ENCODE measurements at regions not wholly inside any gene's neighbourhood (a gene's known extent, or its start where the extent isn't known, plus 50 kb on each side); places are given as distances from the start of the nearest gene placed in this dataset.

- H3K27me3 Mint-ChIP-seq (ENCODE audit: unreplicated experiment) = no peaks in the 10 kb centered on the region
- DNase-seq = no peak
- H3K36me3 Mint-ChIP-seq (ENCODE audit: unreplicated experiment) = no peaks in the 10 kb centered on the region
- TF ChIP-seq CTCF (IDR thresholded peaks at IDR 0.05; ENCODE audit: partially characterized antibody, unreplicated experiment) = no peak
- no peak overlapping the region for H3K4me3 Mint-ChIP-seq (ENCODE audit: unreplicated experiment)
- H3K27ac Mint-ChIP-seq (ENCODE audit: unreplicated experiment) = no peak overlapping the region
- no peaks in the 10 kb centered on the region for H3K9me3 Mint-ChIP-seq (ENCODE audit: unreplicated experiment)
- H3K4me1 Mint-ChIP-seq (ENCODE audit: low read depth, unreplicated experiment) = peaks cover 2% of the 10 kb centered on the region
Measured at GRCh38 chr3:41097896-41098496, 101.3 kb upstream of the CTNNB1 start.

- no peak for DNase-seq
- Mint-ChIP-seq H3K36me3 (ENCODE audit: unreplicated experiment) (no peaks in the 10 kb centered on the region), H3K27ac (ENCODE audit: unreplicated experiment) (no peak overlapping the region), H3K4me1 (ENCODE audit: low read depth, unreplicated experiment) (no peaks in the 10 kb centered on the region), H3K4me3 (ENCODE audit: unreplicated experiment) (no peak overlapping the region), H3K9me3 (ENCODE audit: unreplicated experiment) (no peaks in the 10 kb centered on the region), H3K27me3 (ENCODE audit: unreplicated experiment) (no peaks in the 10 kb centered on the region)
- no peak for TF ChIP-seq CTCF (IDR thresholded peaks at IDR 0.05; ENCODE audit: partially characterized antibody, unreplicated experiment)
Measured at GRCh38 chr3:41101231-41101630, 98.1 kb upstream of the CTNNB1 start.

- H3K4me1 Mint-ChIP-seq (ENCODE audit: low read depth, unreplicated experiment) = peaks cover 4% of the 10 kb centered on the region
- H3K27ac Mint-ChIP-seq (ENCODE audit: unreplicated experiment) = no peak overlapping the region
- no peak for TF ChIP-seq CTCF (IDR thresholded peaks at IDR 0.05; ENCODE audit: partially characterized antibody, unreplicated experiment)
- H3K4me3 Mint-ChIP-seq (ENCODE audit: unreplicated experiment) = no peak overlapping the region
- H3K36me3 Mint-ChIP-seq (ENCODE audit: unreplicated experiment) = no peaks in the 10 kb centered on the region
- no peaks in the 10 kb centered on the region for H3K27me3 Mint-ChIP-seq (ENCODE audit: unreplicated experiment)
- H3K9me3 Mint-ChIP-seq (ENCODE audit: unreplicated experiment) = peaks cover 3% of the 10 kb centered on the region
- no peak for DNase-seq
Measured at GRCh38 chr3:41102053-41102556, 97.2 kb upstream of the CTNNB1 start.

- peaks cover 3% of the 10 kb centered on the region for H3K9me3 Mint-ChIP-seq (ENCODE audit: unreplicated experiment)
- peaks cover 6% of the 10 kb centered on the region for H3K4me1 Mint-ChIP-seq (ENCODE audit: low read depth, unreplicated experiment)
- DNase-seq = no peak
- TF ChIP-seq CTCF (IDR thresholded peaks at IDR 0.05; ENCODE audit: partially characterized antibody, unreplicated experiment) = no peak
- H3K27ac Mint-ChIP-seq (ENCODE audit: unreplicated experiment) = no peak overlapping the region
- no peak overlapping the region for H3K4me3 Mint-ChIP-seq (ENCODE audit: unreplicated experiment)
- H3K27me3 Mint-ChIP-seq (ENCODE audit: unreplicated experiment) = no peaks in the 10 kb centered on the region
- no peaks in the 10 kb centered on the region for H3K36me3 Mint-ChIP-seq (ENCODE audit: unreplicated experiment)
Measured at GRCh38 chr3:41102750-41103149, 96.6 kb upstream of the CTNNB1 start.

GRCh38 chr3:41103200-41103599, 96.1 kb upstream of the CTNNB1 start:
- Mint-ChIP-seq H3K9me3 (ENCODE audit: unreplicated experiment) (peaks cover 3% of the 10 kb centered on the region), H3K36me3 (ENCODE audit: unreplicated experiment) (no peaks in the 10 kb centered on the region), H3K27me3 (ENCODE audit: unreplicated experiment) (no peaks in the 10 kb centered on the region), H3K27ac (ENCODE audit: unreplicated experiment) (no peak overlapping the region), H3K4me1 (ENCODE audit: low read depth, unreplicated experiment) (peaks cover 6% of the 10 kb centered on the region), H3K4me3 (ENCODE audit: unreplicated experiment) (no peak overlapping the region)
- DNase-seq = no peak
- TF ChIP-seq CTCF (IDR thresholded peaks at IDR 0.05; ENCODE audit: partially characterized antibody, unreplicated experiment) = no peak
